ENCODE measurements at regions not wholly inside any gene's neighbourhood (a gene's known extent, or its start where the extent isn't known, plus 50 kb on each side); places are given as distances from the start of the nearest gene placed in this dataset.

DNA sequence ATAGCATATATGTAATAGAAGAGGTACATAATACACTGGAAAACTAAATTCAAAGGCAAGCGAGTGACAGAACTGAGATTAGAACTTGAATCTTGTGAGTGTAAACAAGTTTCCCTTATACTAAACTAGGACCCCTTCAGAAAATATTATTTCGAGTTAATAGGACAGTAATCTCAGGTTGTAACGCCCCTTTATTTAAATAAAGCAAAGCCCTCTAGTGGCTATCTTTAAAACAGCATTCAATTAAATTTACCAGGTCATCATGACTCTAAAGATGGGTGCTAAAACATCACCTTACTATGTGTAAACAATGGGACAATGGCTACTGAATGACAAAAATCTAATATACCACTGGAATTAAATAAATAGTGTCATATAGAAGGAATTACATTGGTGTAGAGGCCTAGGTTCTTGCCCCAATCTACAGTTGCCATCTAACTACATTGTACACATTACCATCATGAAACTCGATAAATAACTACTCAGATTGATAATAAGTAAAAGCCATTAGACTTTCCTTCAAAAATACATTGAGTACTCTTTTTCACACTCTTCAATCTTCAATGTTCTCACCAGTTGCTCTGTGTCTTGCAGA lies 255.4 kb upstream of the IRAK1BP1 start:
- TF ChIP-seq, protein P1, sequence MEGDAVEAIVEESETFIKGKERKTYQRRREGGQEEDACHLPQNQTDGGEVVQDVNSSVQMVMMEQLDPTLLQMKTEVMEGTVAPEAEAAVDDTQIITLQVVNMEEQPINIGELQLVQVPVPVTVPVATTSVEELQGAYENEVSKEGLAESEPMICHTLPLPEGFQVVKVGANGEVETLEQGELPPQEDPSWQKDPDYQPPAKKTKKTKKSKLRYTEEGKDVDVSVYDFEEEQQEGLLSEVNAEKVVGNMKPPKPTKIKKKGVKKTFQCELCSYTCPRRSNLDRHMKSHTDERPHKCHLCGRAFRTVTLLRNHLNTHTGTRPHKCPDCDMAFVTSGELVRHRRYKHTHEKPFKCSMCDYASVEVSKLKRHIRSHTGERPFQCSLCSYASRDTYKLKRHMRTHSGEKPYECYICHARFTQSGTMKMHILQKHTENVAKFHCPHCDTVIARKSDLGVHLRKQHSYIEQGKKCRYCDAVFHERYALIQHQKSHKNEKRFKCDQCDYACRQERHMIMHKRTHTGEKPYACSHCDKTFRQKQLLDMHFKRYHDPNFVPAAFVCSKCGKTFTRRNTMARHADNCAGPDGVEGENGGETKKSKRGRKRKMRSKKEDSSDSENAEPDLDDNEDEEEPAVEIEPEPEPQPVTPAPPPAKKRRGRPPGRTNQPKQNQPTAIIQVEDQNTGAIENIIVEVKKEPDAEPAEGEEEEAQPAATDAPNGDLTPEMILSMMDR (IDR thresholded peaks at IDR 0.05; ENCODE audit: insufficient read depth, low read length) = no peak
- TF ChIP-seq POLR2AphosphoS5 (IDR thresholded peaks at IDR 0.05; ENCODE audit: low read depth) (no peak), SPI1 (IDR thresholded peaks at IDR 0.05; ENCODE audit: borderline replicate concordance, low read depth) (no peak)
